ENCODE measurements at regions not wholly inside any gene's neighbourhood (a gene's known extent, or its start where the extent isn't known, plus 50 kb on each side); places are given as distances from the start of the nearest gene placed in this dataset.

DNA sequence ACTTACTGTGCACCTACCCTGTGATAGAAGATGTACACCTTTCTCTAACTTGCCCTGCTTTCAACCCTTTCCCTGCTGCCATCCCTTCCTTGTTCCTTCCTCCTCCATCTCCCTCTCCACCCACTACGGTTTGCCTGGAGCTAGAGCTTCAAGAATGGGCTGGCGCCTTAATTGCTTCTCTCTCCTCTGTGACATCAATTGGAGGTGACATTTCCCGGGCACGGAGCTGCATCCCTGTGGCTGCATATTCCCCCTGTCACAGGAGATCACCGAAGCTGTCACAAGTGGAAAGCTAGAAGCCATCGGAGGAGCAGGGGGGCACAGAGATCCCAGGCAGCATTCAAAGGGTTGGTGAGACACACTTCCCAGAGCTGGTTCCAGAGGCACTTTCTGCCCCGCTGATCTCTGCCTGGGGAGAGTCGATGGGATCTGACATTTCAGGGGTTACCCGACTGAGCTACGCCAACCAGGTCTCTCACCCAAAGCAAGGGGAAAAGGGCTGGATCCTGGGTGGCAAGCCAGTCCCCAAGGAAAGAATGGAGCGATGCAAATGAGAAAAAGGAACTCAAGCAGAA is 604.9 kb downstream of the MED13L start:
- Histone ChIP-seq H3K9me3 (no peaks in the 10 kb centered on the region), H3K4me3 (no peak overlapping the region), H3K4me1 (no peaks in the 10 kb centered on the region), H3K27me3 (no peaks in the 10 kb centered on the region), H3K27ac (no peak overlapping the region), H3K36me3 (no peaks in the 10 kb centered on the region)
- ATAC-seq: no peak
- intact Hi-C loops (cut with DNase I): no loop called here
- DNase-seq: no peak
- TF ChIP-seq, protein P1, sequence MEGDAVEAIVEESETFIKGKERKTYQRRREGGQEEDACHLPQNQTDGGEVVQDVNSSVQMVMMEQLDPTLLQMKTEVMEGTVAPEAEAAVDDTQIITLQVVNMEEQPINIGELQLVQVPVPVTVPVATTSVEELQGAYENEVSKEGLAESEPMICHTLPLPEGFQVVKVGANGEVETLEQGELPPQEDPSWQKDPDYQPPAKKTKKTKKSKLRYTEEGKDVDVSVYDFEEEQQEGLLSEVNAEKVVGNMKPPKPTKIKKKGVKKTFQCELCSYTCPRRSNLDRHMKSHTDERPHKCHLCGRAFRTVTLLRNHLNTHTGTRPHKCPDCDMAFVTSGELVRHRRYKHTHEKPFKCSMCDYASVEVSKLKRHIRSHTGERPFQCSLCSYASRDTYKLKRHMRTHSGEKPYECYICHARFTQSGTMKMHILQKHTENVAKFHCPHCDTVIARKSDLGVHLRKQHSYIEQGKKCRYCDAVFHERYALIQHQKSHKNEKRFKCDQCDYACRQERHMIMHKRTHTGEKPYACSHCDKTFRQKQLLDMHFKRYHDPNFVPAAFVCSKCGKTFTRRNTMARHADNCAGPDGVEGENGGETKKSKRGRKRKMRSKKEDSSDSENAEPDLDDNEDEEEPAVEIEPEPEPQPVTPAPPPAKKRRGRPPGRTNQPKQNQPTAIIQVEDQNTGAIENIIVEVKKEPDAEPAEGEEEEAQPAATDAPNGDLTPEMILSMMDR (IDR thresholded peaks at IDR 0.05): no peak

DNA sequence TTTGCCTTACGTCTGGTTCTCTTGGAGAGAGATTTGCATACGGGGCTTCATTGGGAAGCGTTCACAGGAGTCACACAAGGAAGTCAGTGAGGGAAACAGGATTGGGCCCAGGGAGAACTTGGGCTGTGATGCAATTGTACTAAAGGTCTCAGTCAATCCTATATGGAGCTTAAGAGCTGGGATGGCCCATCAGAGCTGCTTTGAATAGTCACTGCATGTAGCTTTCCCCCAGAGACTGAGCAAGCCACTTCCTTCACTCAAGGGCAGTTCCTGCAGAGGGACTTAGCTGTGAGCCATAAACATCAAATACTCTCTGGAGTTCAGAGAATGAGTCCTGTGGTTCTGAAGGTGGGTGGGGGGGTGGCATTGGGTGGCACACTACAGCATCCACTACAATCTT is 605.4 kb downstream of the MED13L start:
- DNase-seq (no peak), ATAC-seq (no peak)
- intact Hi-C loops (cut with DNase I): no loop called here
- Histone ChIP-seq H3K27ac (no peak overlapping the region), H3K4me1 (no peaks in the 10 kb centered on the region), H3K27me3 (no peaks in the 10 kb centered on the region), H3K36me3 (no peaks in the 10 kb centered on the region), H3K9me3 (no peaks in the 10 kb centered on the region), H3K4me3 (no peak overlapping the region)
- TF ChIP-seq, protein P1 (IDR thresholded peaks at IDR 0.05): no peak

DNA sequence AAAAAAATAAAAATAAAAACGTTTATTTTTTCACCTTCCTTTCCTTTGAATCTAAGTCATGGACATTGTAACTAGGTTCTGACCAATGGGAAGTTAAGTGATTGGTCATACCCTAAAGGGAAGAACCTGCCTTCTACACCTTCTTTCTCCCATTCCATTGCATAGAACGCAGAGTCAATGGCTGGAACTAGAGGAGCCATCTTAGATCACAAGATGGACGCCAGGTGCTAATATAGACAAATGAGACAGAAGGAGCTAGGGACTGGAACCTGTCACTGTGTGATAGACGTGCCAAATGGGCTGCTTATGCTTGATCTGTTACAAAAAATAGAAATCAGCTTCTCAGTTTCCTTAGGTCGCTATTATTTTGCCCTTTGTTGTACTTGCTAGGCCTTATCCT is 606.6 kb downstream of the MED13L start:
- Histone ChIP-seq H3K4me1 (no peaks in the 10 kb centered on the region), H3K9me3 (no peaks in the 10 kb centered on the region), H3K27ac (no peak overlapping the region), H3K36me3 (no peaks in the 10 kb centered on the region), H3K27me3 (no peaks in the 10 kb centered on the region), H3K4me3 (no peak overlapping the region)
- TF ChIP-seq, protein P1 (IDR thresholded peaks at IDR 0.05): no peak
- DNase-seq (no peak), ATAC-seq (no peak)
- intact Hi-C loops (cut with DNase I): no loop called here

DNA sequence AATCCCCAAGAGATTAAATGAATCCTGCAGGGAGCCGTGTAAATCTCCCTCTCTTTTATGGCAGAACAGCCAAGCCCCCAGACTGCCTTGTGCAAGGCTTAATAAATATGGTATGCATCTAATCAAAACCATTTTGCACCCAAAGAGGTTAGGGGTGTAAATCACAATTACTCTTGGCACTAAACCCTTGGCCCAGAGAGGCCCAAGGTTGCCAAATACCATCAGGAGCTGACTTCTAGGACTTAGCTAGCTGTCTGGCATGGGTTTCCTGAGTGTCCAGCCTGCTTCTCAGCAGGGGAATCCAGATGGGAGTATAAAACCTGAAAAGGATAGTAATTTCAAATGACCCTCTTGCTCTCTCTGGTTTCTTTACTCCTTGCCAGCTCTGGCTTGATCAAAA is 610.4 kb downstream of the MED13L start:
- intact Hi-C loops (cut with DNase I): no loop called here
- TF ChIP-seq, protein P1 (IDR thresholded peaks at IDR 0.05): no peak
- ATAC-seq: no peak
- Histone ChIP-seq H3K4me3 (no peak overlapping the region), H3K36me3 (no peaks in the 10 kb centered on the region), H3K9me3 (no peaks in the 10 kb centered on the region), H3K4me1 (no peaks in the 10 kb centered on the region), H3K27me3 (no peaks in the 10 kb centered on the region), H3K27ac (no peak overlapping the region)
- no peak for DNase-seq

DNA sequence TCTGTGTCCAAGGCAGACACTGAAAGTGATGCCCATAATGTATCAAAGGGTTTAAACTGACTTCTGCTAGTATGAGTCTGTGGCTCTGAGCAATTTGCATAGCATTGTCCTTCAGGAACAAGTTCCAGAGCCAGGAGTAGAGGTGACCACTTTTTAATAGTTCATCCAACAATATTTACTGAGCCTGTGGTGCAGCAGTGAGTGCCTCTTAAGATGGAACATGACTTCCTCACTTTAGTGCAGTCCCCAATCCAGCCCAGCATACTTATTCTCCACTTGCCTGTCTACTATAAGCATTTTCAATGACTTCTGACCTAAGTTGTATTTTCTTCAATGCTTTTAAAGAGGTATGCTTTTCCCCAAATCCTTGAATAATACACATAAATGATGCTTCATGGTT is 611.3 kb downstream of the MED13L start:
- TF ChIP-seq, protein P1 (IDR thresholded peaks at IDR 0.05): no peak

DNA sequence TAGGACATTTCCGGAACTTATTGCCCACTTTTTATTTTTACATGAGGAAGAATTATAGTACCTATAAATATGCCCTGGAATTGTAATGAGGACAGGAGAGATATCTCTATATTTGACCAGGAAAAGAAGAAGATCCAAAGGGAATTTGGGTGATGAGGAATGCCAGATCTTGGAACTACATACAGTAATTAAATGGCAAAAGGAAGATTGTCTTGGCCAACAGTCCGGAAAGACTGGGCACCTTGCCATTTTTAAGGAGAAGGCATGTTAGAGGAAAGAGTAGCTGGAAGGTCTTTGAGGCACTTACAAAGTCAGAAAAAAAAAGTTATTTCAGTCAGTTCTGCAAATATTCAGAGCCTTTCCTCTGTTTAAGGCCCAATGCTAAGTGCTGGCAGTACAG is 616.4 kb downstream of the MED13L start:
- TF ChIP-seq, protein P1 (IDR thresholded peaks at IDR 0.05): peak; percentile 8
- Histone ChIP-seq H3K27ac (peak overlapping the region; percentile 58), H3K27me3 (no peaks in the 10 kb centered on the region), H3K4me3 (no peak overlapping the region), H3K36me3 (no peaks in the 10 kb centered on the region), H3K9me3 (no peaks in the 10 kb centered on the region), H3K4me1 (peaks cover 9% of the 10 kb centered on the region)
- intact Hi-C loops (cut with DNase I): no loop called here
- DNase-seq: no peak
- no peak for ATAC-seq

More for the DNA sequence above, 611.3 kb downstream of the MED13L start:
- ATAC-seq: peak; percentile 34
- Histone ChIP-seq H3K4me1 (peaks cover 4% of the 10 kb centered on the region), H3K27me3 (no peaks in the 10 kb centered on the region), H3K27ac (no peak overlapping the region), H3K9me3 (no peaks in the 10 kb centered on the region), H3K36me3 (no peaks in the 10 kb centered on the region), H3K4me3 (no peak overlapping the region)
- DNase-seq: no peak
- intact Hi-C loops (cut with DNase I): no loop called here
